ENCODE measurements at regions not wholly inside any gene's neighbourhood (a gene's known extent, or its start where the extent isn't known, plus 50 kb on each side); places are given as distances from the start of the nearest gene placed in this dataset.

- no peak for DNase-seq
- no peak for TF ChIP-seq CTCF (IDR thresholded peaks at IDR 0.05)
- no peak for TF ChIP-seq POLR2A (IDR thresholded peaks at IDR 0.05)
Measured at GRCh38 chr6:12221856-12222255, 68.3 kb upstream of the EDN1 start.

GRCh38 chr6:12222405-12223366 lies 67.5 kb upstream of the EDN1 start:
- intact Hi-C loops (cut with DNase I), result no loop called here
- Histone ChIP-seq H3K4me1 (no peaks in the 10 kb centered on the region), H3K9me3 (no peaks in the 10 kb centered on the region), H3K27me3 (no peaks in the 10 kb centered on the region), H3K27ac (no peak overlapping the region), H3K4me3 (replicated peaks in 1 of 3) (no peak overlapping the region), H3K36me3 (no peaks in the 10 kb centered on the region)
- TF ChIP-seq POLR2A (IDR thresholded peaks at IDR 0.05) (no peak), CTCF (IDR thresholded peaks at IDR 0.05) (no peak)
- 90 to 94% methylated on average over 19 of the region's 19 CpGs for WGBS, 2 donors
- no peak for DNase-seq

More at GRCh38 chr6:12221856-12222255, 68.3 kb upstream of the EDN1 start:
- Histone ChIP-seq H3K9me3 (no peaks in the 10 kb centered on the region), H3K27ac (no peak overlapping the region), H3K4me3 (replicated peaks in 1 of 3) (no peak overlapping the region), H3K27me3 (no peaks in the 10 kb centered on the region), H3K36me3 (no peaks in the 10 kb centered on the region), H3K4me1 (no peaks in the 10 kb centered on the region)
- 64 to 70% methylated on average over 4 of the region's 4 CpGs for WGBS, 2 donors
- intact Hi-C loops (cut with DNase I), result no loop called here

- no peaks in the 10 kb centered on the region for H3K27me3 ChIP-seq
- TF ChIP-seq CTCF (IDR thresholded peaks at IDR 0.05), result no peak
- no peak for TF ChIP-seq POLR2A (IDR thresholded peaks at IDR 0.05)
- no peaks in the 10 kb centered on the region for H3K36me3 ChIP-seq
- no peak overlapping the region for H3K4me3 ChIP-seq (replicated peaks in 1 of 3)
- H3K4me1 ChIP-seq, result no peaks in the 10 kb centered on the region
- intact Hi-C loops (cut with DNase I), result no loop called here
- H3K9me3 ChIP-seq, result no peaks in the 10 kb centered on the region
- WGBS, 2 donors, result 97 to 98% methylated on average over 5 of the region's 5 CpGs
- DNase-seq, result no peak
- H3K27ac ChIP-seq, result no peak overlapping the region
Measured at GRCh38 chr6:12223383-12223782, 66.8 kb upstream of the EDN1 start.

- Histone ChIP-seq H3K27ac (no peak overlapping the region), H3K4me1 (no peaks in the 10 kb centered on the region), H3K27me3 (no peaks in the 10 kb centered on the region), H3K4me3 (replicated peaks in 1 of 3) (no peak overlapping the region), H3K36me3 (no peaks in the 10 kb centered on the region), H3K9me3 (no peaks in the 10 kb centered on the region)
- no peak for TF ChIP-seq POLR2A (IDR thresholded peaks at IDR 0.05)
- TF ChIP-seq CTCF (IDR thresholded peaks at IDR 0.05), result no peak
- intact Hi-C loops (cut with DNase I), result no loop called here
- DNase-seq, result no peak
- 77 to 93% methylated on average over 2 of the region's 2 CpGs for WGBS, 2 donors
Measured at GRCh38 chr6:12224251-12224650, 65.9 kb upstream of the EDN1 start.

- TF ChIP-seq CTCF (IDR thresholded peaks at IDR 0.05), result no peak
- no peak for TF ChIP-seq POLR2A (IDR thresholded peaks at IDR 0.05)
- H3K9me3 ChIP-seq, result no peaks in the 10 kb centered on the region
- intact Hi-C loops (cut with DNase I), result no loop called here
- H3K36me3 ChIP-seq, result no peaks in the 10 kb centered on the region
- no peak overlapping the region for H3K4me3 ChIP-seq (replicated peaks in 1 of 3)
- DNase-seq, result no peak
- no peaks in the 10 kb centered on the region for H3K27me3 ChIP-seq
- H3K27ac ChIP-seq, result no peak overlapping the region
- 78 to 88% methylated on average over 13 of the region's 13 CpGs for WGBS, 2 donors
- H3K4me1 ChIP-seq, result no peaks in the 10 kb centered on the region
Measured at GRCh38 chr6:12228447-12229146, 61.6 kb upstream of the EDN1 start.
